ENCODE measurements at regions not wholly inside any gene's neighbourhood (a gene's known extent, or its start where the extent isn't known, plus 50 kb on each side); places are given as distances from the start of the nearest gene placed in this dataset.

GRCh38 chr1:36553591-36554322 is 71.0 kb upstream of the CSF3R start:
- H3K9me3 ChIP-seq (ENCODE audit: control insufficient read depth in 2 of 2, low read length in 2 of 2): no peaks in the 10 kb centered on the region
- H3K4me1 ChIP-seq (ENCODE audit: control insufficient read depth in 2 of 2, insufficient read depth in 2 of 2, low read length in 2 of 2): no peaks in the 10 kb centered on the region
- no peak overlapping the region for H3K27ac ChIP-seq (ENCODE audit: low read depth in 2 of 2, low read length in 2 of 2)
- H3K4me3 ChIP-seq (ENCODE audit: low read length in 2 of 2): no peak overlapping the region
- no peaks in the 10 kb centered on the region for H3K36me3 ChIP-seq (ENCODE audit: control insufficient read depth in 2 of 2, insufficient read depth in 2 of 2, low read length in 2 of 2)
- no peak overlapping the region for H3K9ac ChIP-seq (ENCODE audit: low read depth in 1 of 2, low read length in 2 of 2)
- H3K27me3 ChIP-seq (ENCODE audit: control insufficient read depth in 2 of 2, insufficient read depth in 2 of 2, low read length in 2 of 2): peaks cover 6 to 13% of the 10 kb centered on the region in 2 donors

GRCh38 chr1:36542962-36543515 is 60.3 kb upstream of the CSF3R start:
- Histone ChIP-seq H3K4me3 (ENCODE audit: low read length in 2 of 2) (no peak overlapping the region), H3K4me1 (ENCODE audit: control insufficient read depth in 2 of 2, insufficient read depth in 2 of 2, low read length in 2 of 2) (no peaks in the 10 kb centered on the region), H3K9ac (ENCODE audit: low read depth in 1 of 2, low read length in 2 of 2) (no peak overlapping the region), H3K27me3 (ENCODE audit: control insufficient read depth in 2 of 2, insufficient read depth in 2 of 2, low read length in 2 of 2) (no peaks in the 10 kb centered on the region), H3K9me3 (ENCODE audit: control insufficient read depth in 2 of 2, low read length in 2 of 2) (no peaks in the 10 kb centered on the region), H3K27ac (ENCODE audit: low read depth in 2 of 2, low read length in 2 of 2) (no peak overlapping the region), H3K36me3 (ENCODE audit: control insufficient read depth in 2 of 2, insufficient read depth in 2 of 2, low read length in 2 of 2) (no peaks in the 10 kb centered on the region)

- Histone ChIP-seq H3K4me3 (ENCODE audit: low read length in 2 of 2) (no peak overlapping the region), H3K9ac (ENCODE audit: low read depth in 1 of 2, low read length in 2 of 2) (no peak overlapping the region), H3K36me3 (ENCODE audit: control insufficient read depth in 2 of 2, insufficient read depth in 2 of 2, low read length in 2 of 2) (no peaks in the 10 kb centered on the region), H3K4me1 (ENCODE audit: control insufficient read depth in 2 of 2, insufficient read depth in 2 of 2, low read length in 2 of 2) (no peaks in the 10 kb centered on the region), H3K9me3 (ENCODE audit: control insufficient read depth in 2 of 2, low read length in 2 of 2) (no peaks in the 10 kb centered on the region), H3K27me3 (ENCODE audit: control insufficient read depth in 2 of 2, insufficient read depth in 2 of 2, low read length in 2 of 2) (no peaks in the 10 kb centered on the region), H3K27ac (ENCODE audit: low read depth in 2 of 2, low read length in 2 of 2) (no peak overlapping the region)
Observed at GRCh38 chr1:36542024-36542961, 59.6 kb upstream of the CSF3R start.

- Histone ChIP-seq H3K27ac (ENCODE audit: low read depth in 2 of 2, low read length in 2 of 2) (no peak overlapping the region), H3K36me3 (ENCODE audit: control insufficient read depth in 2 of 2, insufficient read depth in 2 of 2, low read length in 2 of 2) (no peaks in the 10 kb centered on the region), H3K4me1 (ENCODE audit: control insufficient read depth in 2 of 2, insufficient read depth in 2 of 2, low read length in 2 of 2) (no peaks in the 10 kb centered on the region), H3K27me3 (ENCODE audit: control insufficient read depth in 2 of 2, insufficient read depth in 2 of 2, low read length in 2 of 2) (peaks cover 0 to under 1% of the 10 kb centered on the region in 2 donors), H3K9me3 (ENCODE audit: control insufficient read depth in 2 of 2, low read length in 2 of 2) (no peaks in the 10 kb centered on the region), H3K4me3 (ENCODE audit: low read length in 2 of 2) (no peak overlapping the region), H3K9ac (ENCODE audit: low read depth in 1 of 2, low read length in 2 of 2) (no peak overlapping the region)
Observed at GRCh38 chr1:36540056-36540455, 57.3 kb upstream of the CSF3R start.

DNA sequence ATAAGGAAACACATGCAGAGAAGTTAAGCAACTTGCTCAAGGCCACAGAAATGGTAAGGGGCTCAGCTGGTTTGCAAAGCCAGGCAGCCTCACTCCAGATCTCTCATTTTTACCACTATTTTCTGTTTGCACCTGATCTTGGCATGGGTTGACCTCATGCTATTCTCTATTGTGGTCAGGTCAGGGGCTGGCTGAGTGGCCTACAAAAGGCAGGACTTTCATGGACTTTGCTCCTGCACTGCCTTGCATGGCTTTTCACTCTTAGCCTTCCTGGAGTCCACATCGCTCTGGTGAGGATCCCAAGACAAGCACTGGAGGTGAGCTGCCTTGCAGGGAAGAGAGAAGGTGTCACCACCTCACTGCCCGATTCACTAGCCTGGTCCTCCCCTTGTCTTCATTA is 56.8 kb upstream of the CSF3R start:
- no peaks in the 10 kb centered on the region for H3K9me3 ChIP-seq (ENCODE audit: control insufficient read depth in 2 of 2, low read length in 2 of 2)
- no peak overlapping the region for H3K27ac ChIP-seq (ENCODE audit: low read depth in 2 of 2, low read length in 2 of 2)
- H3K36me3 ChIP-seq (ENCODE audit: control insufficient read depth in 2 of 2, insufficient read depth in 2 of 2, low read length in 2 of 2): no peaks in the 10 kb centered on the region
- H3K27me3 ChIP-seq (ENCODE audit: control insufficient read depth in 2 of 2, insufficient read depth in 2 of 2, low read length in 2 of 2): peaks cover 0 to 3% of the 10 kb centered on the region in 2 donors
- H3K4me1 ChIP-seq (ENCODE audit: control insufficient read depth in 2 of 2, insufficient read depth in 2 of 2, low read length in 2 of 2): no peaks in the 10 kb centered on the region
- H3K9ac ChIP-seq (ENCODE audit: low read depth in 1 of 2, low read length in 2 of 2): no peak overlapping the region
- H3K4me3 ChIP-seq (ENCODE audit: low read length in 2 of 2): no peak overlapping the region

GRCh38 chr1:36537991-36538390 is 55.3 kb upstream of the CSF3R start:
- Histone ChIP-seq H3K4me1 (ENCODE audit: control insufficient read depth in 2 of 2, insufficient read depth in 2 of 2, low read length in 2 of 2) (no peaks in the 10 kb centered on the region), H3K36me3 (ENCODE audit: control insufficient read depth in 2 of 2, insufficient read depth in 2 of 2, low read length in 2 of 2) (no peaks in the 10 kb centered on the region), H3K9ac (ENCODE audit: low read depth in 1 of 2, low read length in 2 of 2) (no peak overlapping the region), H3K27me3 (ENCODE audit: control insufficient read depth in 2 of 2, insufficient read depth in 2 of 2, low read length in 2 of 2) (peaks cover 0 to 3% of the 10 kb centered on the region in 2 donors), H3K4me3 (ENCODE audit: low read length in 2 of 2) (no peak overlapping the region), H3K27ac (ENCODE audit: low read depth in 2 of 2, low read length in 2 of 2) (no peak overlapping the region), H3K9me3 (ENCODE audit: control insufficient read depth in 2 of 2, low read length in 2 of 2) (no peaks in the 10 kb centered on the region)

GRCh38 chr1:36537190-36537768 is 54.6 kb upstream of the CSF3R start:
- Histone ChIP-seq H3K27me3 (ENCODE audit: control insufficient read depth in 2 of 2, insufficient read depth in 2 of 2, low read length in 2 of 2) (peaks cover 0 to 3% of the 10 kb centered on the region in 2 donors), H3K27ac (ENCODE audit: low read depth in 2 of 2, low read length in 2 of 2) (no peak overlapping the region), H3K9me3 (ENCODE audit: control insufficient read depth in 2 of 2, low read length in 2 of 2) (no peaks in the 10 kb centered on the region), H3K36me3 (ENCODE audit: control insufficient read depth in 2 of 2, insufficient read depth in 2 of 2, low read length in 2 of 2) (no peaks in the 10 kb centered on the region), H3K4me3 (ENCODE audit: low read length in 2 of 2) (no peak overlapping the region), H3K4me1 (ENCODE audit: control insufficient read depth in 2 of 2, insufficient read depth in 2 of 2, low read length in 2 of 2) (no peaks in the 10 kb centered on the region), H3K9ac (ENCODE audit: low read depth in 1 of 2, low read length in 2 of 2) (no peak overlapping the region)

DNA sequence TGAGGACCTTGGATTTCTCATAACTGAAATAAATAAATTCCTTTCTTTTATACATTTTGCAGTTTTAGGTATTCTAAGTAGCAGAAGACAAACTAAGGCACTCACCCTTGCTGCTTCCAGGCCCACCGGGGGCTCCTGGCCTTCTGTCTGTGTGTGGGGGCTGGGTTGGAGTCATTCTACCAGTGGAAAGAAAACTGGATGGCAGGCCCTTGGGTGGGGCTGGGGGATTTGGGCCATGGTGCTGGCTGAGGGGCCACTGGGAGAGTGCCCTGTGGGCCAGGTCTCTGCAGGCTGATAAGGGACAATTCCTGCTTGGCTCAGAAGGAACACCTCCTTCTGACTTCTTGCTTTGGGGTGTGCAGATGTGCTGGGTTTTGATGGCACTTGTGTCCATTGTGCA is 54.0 kb upstream of the CSF3R start:
- H3K4me1 ChIP-seq (ENCODE audit: control insufficient read depth in 2 of 2, insufficient read depth in 2 of 2, low read length in 2 of 2): no peaks in the 10 kb centered on the region
- H3K36me3 ChIP-seq (ENCODE audit: control insufficient read depth in 2 of 2, insufficient read depth in 2 of 2, low read length in 2 of 2): no peaks in the 10 kb centered on the region
- H3K4me3 ChIP-seq (ENCODE audit: low read length in 2 of 2): no peak overlapping the region
- peaks cover 0 to 3% of the 10 kb centered on the region in 2 donors for H3K27me3 ChIP-seq (ENCODE audit: control insufficient read depth in 2 of 2, insufficient read depth in 2 of 2, low read length in 2 of 2)
- no peak overlapping the region for H3K9ac ChIP-seq (ENCODE audit: low read depth in 1 of 2, low read length in 2 of 2)
- no peak overlapping the region for H3K27ac ChIP-seq (ENCODE audit: low read depth in 2 of 2, low read length in 2 of 2)
- H3K9me3 ChIP-seq (ENCODE audit: control insufficient read depth in 2 of 2, low read length in 2 of 2): no peaks in the 10 kb centered on the region

- Histone ChIP-seq H3K27ac (ENCODE audit: low read depth in 2 of 2, low read length in 2 of 2) (no peak overlapping the region), H3K4me1 (ENCODE audit: control insufficient read depth in 2 of 2, insufficient read depth in 2 of 2, low read length in 2 of 2) (no peaks in the 10 kb centered on the region), H3K4me3 (ENCODE audit: low read length in 2 of 2) (no peak overlapping the region), H3K27me3 (ENCODE audit: control insufficient read depth in 2 of 2, insufficient read depth in 2 of 2, low read length in 2 of 2) (peaks cover 0 to 3% of the 10 kb centered on the region in 2 donors), H3K36me3 (ENCODE audit: control insufficient read depth in 2 of 2, insufficient read depth in 2 of 2, low read length in 2 of 2) (no peaks in the 10 kb centered on the region), H3K9me3 (ENCODE audit: control insufficient read depth in 2 of 2, low read length in 2 of 2) (no peaks in the 10 kb centered on the region), H3K9ac (ENCODE audit: low read depth in 1 of 2, low read length in 2 of 2) (no peak overlapping the region)
Observed at GRCh38 chr1:36534711-36535412, 52.1 kb upstream of the CSF3R start.

Data from mucosa of rectum (tissue), 2 donors.